Forelimb muscle (tissue), 1 donor: ENCODE measurements at regions not wholly inside any gene's neighbourhood (a gene's known extent, or its start where the extent isn't known, plus 50 kb on each side); places are given as distances from the start of the nearest gene placed in this dataset.
"Not testable (repeated sequence)": the region's sequence is repeated elsewhere in the genome, so short reads cannot be mapped to it uniquely, and the experiment has no call there.

Experiments used
- DNase-seq: peaks from one replicate; pipeline ENCODE4 v3.0.0-alpha.2; 2013; ENCODE audit warnings: low read depth

DNA sequence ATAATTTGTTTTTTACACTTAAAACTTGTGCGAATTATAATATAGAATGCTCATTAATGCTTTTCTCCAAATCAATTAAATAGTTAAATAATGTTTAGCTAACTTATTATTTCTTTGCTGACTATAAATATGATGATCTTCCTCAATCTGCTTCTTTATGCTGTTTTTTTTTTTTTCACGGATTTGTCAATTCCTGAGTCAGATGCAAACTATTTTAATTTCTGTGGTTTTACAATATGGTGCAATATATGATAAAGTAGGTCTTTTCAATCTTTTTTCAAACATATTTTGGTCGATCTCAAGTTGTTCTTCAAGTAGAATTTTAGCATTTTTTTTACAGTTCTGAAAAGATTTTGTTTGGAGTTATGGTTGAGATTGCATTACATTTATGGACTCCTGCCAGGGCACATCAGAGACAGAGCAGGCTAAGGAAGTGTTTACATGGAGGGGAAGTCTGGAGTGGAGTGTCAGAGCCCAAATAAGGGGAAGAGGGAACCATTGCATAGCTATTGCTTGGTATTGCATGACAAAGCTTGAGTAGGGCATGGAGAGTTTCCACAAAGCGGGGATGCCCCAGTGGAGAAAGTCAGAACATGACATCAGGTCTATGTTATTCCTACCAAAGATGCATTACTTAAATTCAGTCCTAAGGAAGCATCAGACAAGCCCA is 204.4 kb downstream of the OTUD1 start:
- peak; percentile 8 for DNase-seq

DNA sequence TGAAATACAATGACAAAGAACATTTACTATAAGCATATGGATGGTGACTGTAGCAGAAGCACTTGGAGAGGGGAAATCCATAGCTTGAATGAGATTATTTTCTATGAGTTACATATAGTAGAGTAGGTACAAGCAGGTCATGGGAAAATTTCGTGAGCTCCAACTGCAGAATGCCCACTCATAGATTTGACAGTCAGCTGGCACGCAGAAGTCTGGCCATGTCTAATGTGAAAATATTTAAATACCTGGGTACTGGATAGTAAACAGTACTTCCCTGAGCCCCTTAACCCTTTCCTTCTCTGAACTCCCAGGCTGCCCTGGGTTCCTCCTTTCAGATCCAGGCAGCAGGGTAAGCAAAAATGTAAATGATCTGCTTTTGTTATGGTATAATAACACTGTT is 209.7 kb downstream of the OTUD1 start:
- DNase-seq: no peak

DNA sequence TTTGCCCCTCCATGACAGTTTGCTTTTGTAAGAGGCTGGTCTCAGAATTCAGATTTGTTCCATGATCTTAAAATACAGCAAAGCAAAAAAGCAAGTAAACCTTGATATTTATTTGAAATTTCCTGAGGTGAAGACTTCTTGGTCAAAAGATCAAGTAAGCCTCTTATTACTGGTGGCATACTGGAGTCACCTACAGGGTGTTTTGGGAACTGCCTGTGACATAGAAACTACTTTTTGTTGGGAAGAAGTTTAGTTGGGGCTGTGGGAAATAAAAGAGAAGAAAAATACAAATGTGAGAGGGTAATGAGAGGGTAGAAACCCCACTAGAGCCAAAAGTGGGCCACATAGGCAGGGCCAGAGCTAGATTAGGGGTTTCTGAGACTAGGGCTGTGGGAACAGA is 217.9 kb downstream of the OTUD1 start:
- DNase-seq: no peak

- no peak for DNase-seq
These were observed 218.8 kb downstream of the OTUD1 start for GRCh38 chr10:23657677-23658076.

DNA sequence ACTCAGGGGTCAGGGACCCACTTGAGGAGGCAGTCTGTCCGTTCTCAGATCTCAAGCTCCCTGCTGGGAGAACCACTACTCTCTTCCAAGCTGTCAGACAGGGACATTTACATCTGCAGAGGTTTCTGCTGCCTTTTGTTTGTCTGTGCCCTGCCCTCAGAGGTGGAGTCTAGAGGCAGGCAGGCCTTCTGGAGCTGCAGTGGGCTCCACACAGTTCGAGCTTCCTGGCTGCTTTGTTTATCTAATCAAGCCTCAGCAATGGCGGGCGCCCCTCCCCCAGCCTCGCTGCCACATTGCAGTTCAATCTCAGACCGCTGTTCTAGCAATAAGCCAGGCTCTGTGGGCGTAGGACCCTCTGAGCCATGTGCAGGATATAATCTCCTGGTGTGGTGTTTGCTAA is 233.0 kb downstream of the OTUD1 start:
- not testable (repeated sequence) for DNase-seq

GRCh38 chr10:23675585-23675984 is 236.7 kb downstream of the OTUD1 start:
- DNase-seq: no peak

- no peak for DNase-seq
These were observed 237.4 kb downstream of the OTUD1 start for GRCh38 chr10:23676296-23676695.

DNA sequence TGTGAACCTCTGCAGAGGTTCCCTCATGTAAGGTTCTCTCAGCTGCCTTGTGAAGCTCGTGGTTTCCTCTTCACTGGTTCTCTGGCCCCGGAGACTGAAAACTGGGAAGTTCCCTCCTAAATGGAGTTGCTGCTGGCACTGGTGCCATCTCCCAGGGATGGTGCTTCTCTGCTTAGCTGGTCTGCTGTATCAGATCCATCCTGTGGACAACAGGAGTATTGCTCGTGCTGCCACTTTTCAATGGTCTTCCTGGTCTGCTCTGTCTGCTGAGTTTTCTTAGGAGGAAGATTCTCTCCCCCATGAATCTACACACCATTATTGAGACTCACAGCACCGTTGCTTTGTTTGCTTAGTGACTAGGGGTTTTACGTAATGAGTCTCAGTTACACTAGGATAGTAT is 247.8 kb downstream of the OTUD1 start:
- no peak for DNase-seq

- no peak for DNase-seq
These were observed 253.9 kb downstream of the OTUD1 start for GRCh38 chr10:23692736-23693135.

DNA sequence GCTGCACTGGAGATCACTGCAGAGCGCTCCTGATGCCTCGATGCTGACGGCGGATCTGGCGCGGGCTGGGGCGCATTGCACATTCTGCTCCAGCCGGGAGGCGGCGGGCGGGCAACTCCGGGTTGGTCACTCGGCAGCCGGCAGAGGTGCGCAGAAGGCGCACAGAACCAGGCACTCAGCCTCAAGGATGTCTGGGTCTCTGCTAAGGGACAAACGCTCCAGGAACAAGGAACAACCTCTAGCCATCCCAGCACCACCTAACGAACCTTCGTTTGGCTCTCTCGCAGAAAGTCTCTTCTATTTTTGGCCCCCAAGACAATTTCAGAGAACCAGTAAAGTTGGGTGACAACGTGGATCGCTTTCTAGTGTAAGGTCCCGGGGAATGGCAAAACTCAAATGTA is 254.6 kb downstream of the OTUD1 start:
- DNase-seq: no peak

DNA sequence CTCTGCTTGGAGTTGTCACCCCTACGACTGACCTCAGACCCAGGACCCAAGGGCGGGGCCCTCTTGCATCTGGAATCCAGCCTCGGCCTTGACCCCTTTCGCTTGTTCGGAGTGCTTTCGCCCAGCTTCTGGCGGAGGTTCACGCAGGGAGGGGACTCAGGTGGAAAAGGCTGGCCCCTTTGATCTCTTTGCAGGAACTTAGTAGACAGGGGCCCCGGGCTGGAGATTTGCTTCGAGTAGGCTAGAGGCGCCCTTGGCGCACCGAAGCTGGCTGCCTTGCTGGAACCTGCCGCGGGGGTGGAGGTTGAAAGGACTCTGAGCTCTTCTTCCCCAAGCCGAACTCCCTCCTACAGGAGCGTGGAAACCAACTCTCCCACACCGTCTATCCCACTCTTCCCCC is 255.1 kb downstream of the OTUD1 start:
- DNase-seq: no peak

DNA sequence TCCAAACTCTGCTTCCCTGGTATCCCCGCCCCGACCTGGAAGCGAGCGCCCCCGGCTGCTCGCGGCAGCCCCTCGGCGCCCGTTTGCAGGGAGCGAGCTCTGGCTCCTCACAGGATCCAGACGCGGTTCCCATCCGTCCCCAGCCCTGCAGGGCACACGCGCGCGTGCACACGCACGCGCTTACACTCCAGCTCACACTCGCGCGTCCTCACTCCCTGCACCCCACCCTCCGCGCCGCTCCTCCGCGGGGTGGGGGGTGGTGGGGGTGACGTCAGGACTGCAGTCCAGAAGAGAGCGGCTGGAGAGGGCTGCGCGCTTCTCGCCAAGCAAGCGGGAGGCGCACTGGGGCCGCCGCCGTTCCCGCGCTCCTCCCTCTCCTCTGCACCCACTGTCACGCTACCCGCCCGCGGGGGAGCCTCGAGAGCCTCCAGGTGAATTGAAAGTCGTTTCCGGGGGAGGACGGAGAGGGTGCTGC is 255.6 kb downstream of the OTUD1 start:
- no peak for DNase-seq

- no peak for DNase-seq
These were observed 256.3 kb downstream of the OTUD1 start for GRCh38 chr10:23694921-23695824.

- no peak for DNase-seq
These were observed 257.0 kb downstream of the OTUD1 start for GRCh38 chr10:23695825-23696420.

- no peak for DNase-seq
These were observed 257.6 kb downstream of the OTUD1 start for GRCh38 chr10:23696476-23696875.

- DNase-seq: no peak
These were observed 264.1 kb downstream of the OTUD1 start for GRCh38 chr10:23702977-23703414.

- no peak for DNase-seq
These were observed 276.5 kb downstream of the OTUD1 start for GRCh38 chr10:23715363-23715762.

DNA sequence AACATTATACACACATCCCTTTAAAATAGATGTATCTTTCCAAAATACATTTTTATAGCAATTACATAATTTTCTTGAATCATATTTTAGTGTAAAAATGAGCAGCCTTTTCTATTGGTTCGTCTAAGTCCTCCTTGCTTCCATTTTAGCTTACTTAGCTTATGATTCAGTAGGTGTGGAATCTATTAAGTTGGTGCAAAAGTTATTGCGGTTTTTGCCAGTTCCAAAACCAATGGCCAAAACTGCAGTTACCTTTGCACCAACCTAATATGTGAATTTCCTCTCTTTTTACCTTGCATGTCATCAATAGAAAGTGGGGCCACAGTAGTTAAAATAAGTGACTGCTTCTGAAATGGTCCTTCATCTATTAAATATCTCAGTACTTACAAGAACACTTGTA is 279.0 kb downstream of the OTUD1 start:
- no peak for DNase-seq

DNA sequence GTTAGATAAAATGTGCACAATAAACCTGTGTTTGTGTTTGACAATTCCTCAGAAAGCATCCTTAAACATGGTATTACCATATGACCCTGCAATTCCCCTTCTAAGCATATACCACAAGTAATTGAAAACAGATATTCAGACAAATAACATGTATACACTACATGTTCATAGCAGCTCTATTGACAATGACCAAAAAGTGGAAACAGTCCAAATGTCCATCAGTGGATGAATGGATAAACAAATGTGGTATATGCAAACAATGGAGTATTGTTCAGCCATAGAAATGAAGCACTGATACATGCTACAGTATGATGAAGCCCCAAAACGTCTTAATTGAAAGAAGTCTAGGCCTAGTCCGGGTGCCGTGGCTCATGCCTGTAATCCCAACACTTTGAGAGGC is 280.1 kb downstream of the OTUD1 start:
- DNase-seq: no peak

DNA sequence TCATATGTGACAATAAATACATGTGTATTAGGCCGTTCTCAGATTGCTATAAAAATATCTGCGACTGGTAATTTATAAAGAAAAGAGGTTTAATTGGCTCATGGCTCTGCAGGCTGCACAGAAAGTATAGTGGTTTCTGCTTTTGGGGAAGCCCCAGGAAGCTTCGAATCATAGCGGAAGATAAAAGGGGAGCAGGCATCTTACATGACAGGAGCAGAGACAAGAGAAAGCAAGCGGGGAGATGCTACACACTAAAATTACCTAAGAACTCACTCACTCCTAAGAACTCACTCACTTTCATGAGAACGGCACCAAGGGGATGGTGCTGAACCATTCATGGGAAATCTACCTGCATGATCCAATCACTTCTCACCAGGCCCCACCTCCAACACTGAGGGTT is 284.9 kb downstream of the OTUD1 start:
- no peak for DNase-seq

DNA sequence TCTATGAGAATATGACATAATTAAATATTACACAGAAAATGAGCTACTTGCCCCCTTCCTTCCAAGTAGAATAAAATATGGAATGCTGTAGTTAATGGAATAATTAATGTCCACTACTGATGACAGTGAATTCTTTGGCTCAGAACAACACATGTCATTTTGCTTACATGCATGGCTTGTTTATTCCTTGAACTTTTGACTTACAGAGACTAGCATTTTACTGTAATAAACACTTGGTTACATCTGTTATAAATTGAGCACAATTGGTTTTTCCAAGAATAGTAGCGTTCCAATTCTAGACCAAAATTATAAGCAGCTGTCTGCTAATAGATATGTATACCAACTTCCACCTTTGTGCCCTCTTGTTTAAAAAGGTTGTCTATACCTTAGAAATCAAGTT is 286.7 kb downstream of the OTUD1 start:
- no peak for DNase-seq

GRCh38 chr10:23742368-23742767 is 303.5 kb downstream of the OTUD1 start:
- no peak for DNase-seq

DNA sequence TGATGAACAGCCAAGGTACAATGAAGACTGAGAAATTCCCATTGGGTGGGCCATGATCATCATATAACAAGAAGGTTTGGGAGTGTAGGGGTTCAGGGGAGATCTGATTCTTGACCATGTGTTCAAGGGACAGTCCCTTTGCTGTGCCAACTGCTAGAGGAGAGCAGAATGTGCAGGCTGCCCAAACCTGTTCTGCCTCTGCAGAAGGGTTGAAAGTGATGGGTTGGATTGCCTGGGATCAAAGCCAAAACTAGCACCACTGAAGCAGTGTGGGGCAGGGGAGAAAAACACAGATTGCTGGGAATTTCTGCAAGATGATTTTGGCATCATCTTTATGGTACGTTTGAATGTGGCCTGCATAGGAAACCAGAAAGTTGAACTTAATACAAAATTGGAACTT is 303.9 kb downstream of the OTUD1 start:
- no peak for DNase-seq
